ENCODE measurements at regions not wholly inside any gene's neighbourhood (a gene's known extent, or its start where the extent isn't known, plus 50 kb on each side); places are given as distances from the start of the nearest gene placed in this dataset.
"Not testable (repeated sequence)": the region's sequence is repeated elsewhere in the genome, so short reads cannot be mapped to it uniquely, and the experiment has no call there.

DNA sequence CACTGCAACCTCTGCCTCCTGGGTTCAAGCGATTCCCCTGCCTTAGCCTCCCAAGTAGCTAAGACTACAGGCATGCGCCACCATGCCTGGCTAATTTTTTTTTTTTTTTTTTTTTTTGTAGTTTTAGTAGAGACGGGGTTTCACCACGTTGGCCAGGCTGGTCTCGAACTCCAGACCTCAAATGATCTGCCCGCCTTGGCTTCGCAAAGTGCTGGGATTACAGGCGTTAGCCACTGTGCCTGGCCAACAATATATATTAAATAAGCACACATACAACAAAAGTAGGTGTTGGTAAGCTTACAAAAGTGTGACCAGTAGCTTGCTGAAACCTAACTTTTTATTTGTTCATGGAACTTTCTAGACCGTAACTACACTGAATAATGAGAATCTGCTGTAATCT, 117.1 kb upstream of the SERF1B start:
- DNase-seq (ENCODE audit: low read depth in 2 of 3, low spot score in 2 of 3) = not testable (repeated sequence)

DNA sequence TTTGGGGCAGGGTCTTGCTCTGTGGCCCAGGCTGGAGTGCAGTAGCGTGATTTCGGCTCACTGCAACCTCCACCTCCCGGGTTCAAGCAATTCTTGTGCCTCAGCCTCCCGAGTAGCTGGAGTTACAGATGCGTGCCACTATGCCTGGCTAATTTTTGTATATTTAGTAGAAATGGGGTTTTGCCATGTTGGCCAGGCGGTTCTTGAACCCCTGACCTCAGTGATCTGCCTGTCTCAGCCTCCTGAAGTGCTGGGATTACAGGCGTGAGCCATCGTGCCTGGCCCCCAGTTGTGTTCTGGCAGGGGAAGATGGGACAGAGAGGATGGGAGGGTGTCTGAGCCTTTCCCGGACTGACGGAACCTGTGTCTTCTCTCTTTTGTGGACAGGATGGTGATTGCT, 111.3 kb upstream of the SERF1B start:
- peak in 1 of 3 experiments; percentile 0 for DNase-seq (ENCODE audit: low read depth in 2 of 3, low spot score in 2 of 3)
